H1 (cell line): ENCODE measurements at regions not wholly inside any gene's neighbourhood (a gene's known extent, or its start where the extent isn't known, plus 50 kb on each side); places are given as distances from the start of the nearest gene placed in this dataset.

Source experiments
- CEBPB ChIP-seq: IDR thresholded peaks from 2 replicates; pipeline ENCODE4 v1.6.1; 2012; ENCODE audit warnings: low read depth, low read length
- CTCF ChIP-seq, 3 experiments: IDR thresholded peaks; 1 replicate in 2 of 3; 2 replicates in 1 of 3; pipeline versions ENCODE4 v1.5.1 to v1.6.1; 2011; ENCODE audit warnings: low read length in 3 of 3, mild to moderate bottlenecking in 3 of 3, inconsistent platforms in 2 of 3, low read depth in 1 of 3, moderate library complexity in 1 of 3; ENCODE audit not compliant: insufficient read depth in 1 of 3; ENCODE audit errors: control extremely low read depth in 1 of 3
- EZH2 ChIP-seq: fragments of 200-600 bp; sonication (generic); IDR thresholded peaks from 2 replicates; pipeline ENCODE4 v1.7.1; 2012; ENCODE audit warnings: low read depth, mild to moderate bottlenecking, moderate library complexity, low read length, inconsistent platforms; ENCODE audit not compliant: severe bottlenecking
- POLR2A ChIP-seq, 2 experiments: IDR thresholded peaks; 1 replicate in 1 of 2; 2 replicates in 1 of 2; pipeline ENCODE4 v1.6.1; 2011; ENCODE audit warnings: low read depth in 2 of 2, low read length in 2 of 2, mild to moderate bottlenecking in 2 of 2; ENCODE audit errors: control extremely low read depth in 1 of 2
- TEAD4 ChIP-seq: IDR thresholded peaks from 2 replicates; pipeline ENCODE4 v1.6.1; 2012; ENCODE audit warnings: low read depth, low read length, inconsistent platforms, mixed read lengths

- no peak for TF ChIP-seq EZH2
- no peak for TF ChIP-seq POLR2A (IDR thresholded peaks at IDR 0.05; ENCODE audit: control extremely low read depth in 1 of 2, low read depth in 2 of 2, low read length in 2 of 2)
- no peak for TF ChIP-seq CTCF (IDR thresholded peaks at IDR 0.05; ENCODE audit: control extremely low read depth in 1 of 3, insufficient read depth in 1 of 3, low read depth in 1 of 3, low read length in 3 of 3)
- no peak for TF ChIP-seq TEAD4
- TF ChIP-seq CEBPB, result no peak
Observed at GRCh38 chr9:21554813-21555212, 72.7 kb upstream of the IFNE start.
